NCI-H526 (cell line): ENCODE measurements at regions not wholly inside any gene's neighbourhood (a gene's known extent, or its start where the extent isn't known, plus 50 kb on each side); places are given as distances from the start of the nearest gene placed in this dataset.
"Not testable (repeated sequence)": the region's sequence is repeated elsewhere in the genome, so short reads cannot be mapped to it uniquely, and the experiment has no call there.

Experiments
- DNase-seq, 2 experiments: peaks; one replicate each; lab custom pipeline; 2025; lab: John Stamatoyannopoulos, UW

GRCh38 chr14:40119765-40120164, 687.5 kb upstream of the FBXO33 start:
- no peak for DNase-seq

GRCh38 chr14:40119321-40119720, 687.1 kb upstream of the FBXO33 start:
- DNase-seq = no peak

- DNase-seq = no peak
Measured at GRCh38 chr14:40115583-40115982, 683.4 kb upstream of the FBXO33 start.

- no peak for DNase-seq
Measured at GRCh38 chr14:40113671-40114070, 681.4 kb upstream of the FBXO33 start.

- DNase-seq = no peak
Measured at GRCh38 chr14:40100544-40101196, 668.4 kb upstream of the FBXO33 start.

GRCh38 chr14:40099316-40099715, 667.1 kb upstream of the FBXO33 start:
- peak; percentile 88 to 91 for DNase-seq

- DNase-seq = no peak
Measured at GRCh38 chr14:40098468-40098867, 666.2 kb upstream of the FBXO33 start.

GRCh38 chr14:40096968-40097367, 664.7 kb upstream of the FBXO33 start:
- no peak for DNase-seq

- DNase-seq = no peak
Measured at GRCh38 chr14:40093800-40094199, 661.6 kb upstream of the FBXO33 start.

GRCh38 chr14:40074169-40074568, 641.9 kb upstream of the FBXO33 start:
- DNase-seq = no peak

- DNase-seq = no peak
Measured at GRCh38 chr14:40072175-40072574, 639.9 kb upstream of the FBXO33 start.

- DNase-seq = no peak
Measured at GRCh38 chr14:40058901-40059897, 627.0 kb upstream of the FBXO33 start.

GRCh38 chr14:40053416-40053815, 621.2 kb upstream of the FBXO33 start:
- no peak for DNase-seq

- DNase-seq = no peak
Measured at GRCh38 chr14:40028991-40029390, 596.8 kb upstream of the FBXO33 start.

- no peak for DNase-seq
Measured at GRCh38 chr14:40025101-40025500, 592.9 kb upstream of the FBXO33 start.

- no peak for DNase-seq
Measured at GRCh38 chr14:40010961-40011360, 578.7 kb upstream of the FBXO33 start.

- no peak for DNase-seq
Measured at GRCh38 chr14:40009771-40010170, 577.5 kb upstream of the FBXO33 start.

- not testable (repeated sequence) for DNase-seq
Measured at GRCh38 chr14:40008345-40008744, 576.1 kb upstream of the FBXO33 start.

- no peak for DNase-seq
Measured at GRCh38 chr14:40004871-40005500, 572.8 kb upstream of the FBXO33 start.

GRCh38 chr14:40003773-40004172, 571.5 kb upstream of the FBXO33 start:
- DNase-seq = no peak

GRCh38 chr14:39998854-39999253, 566.6 kb upstream of the FBXO33 start:
- no peak for DNase-seq

- no peak for DNase-seq
Measured at GRCh38 chr14:39998114-39998513, 565.9 kb upstream of the FBXO33 start.

GRCh38 chr14:39991041-39991440, 558.8 kb upstream of the FBXO33 start:
- peak; percentile 14 to 62 for DNase-seq
